Muscle of leg (tissue), 3 donors: ENCODE measurements at regions not wholly inside any gene's neighbourhood (a gene's known extent, or its start where the extent isn't known, plus 50 kb on each side); places are given as distances from the start of the nearest gene placed in this dataset.

ENCODE experiments used
- DNase-seq: peaks from one replicate; pipeline ENCODE4 v3.0.0; 2013
- H3K27ac ChIP-seq: one replicate; pipeline ENCODE4 v1.5.1; 2013; ENCODE audit warnings: mild to moderate bottlenecking, low read length, control low read depth
- H3K27me3 ChIP-seq: one replicate; pipeline ENCODE4 v1.6.1; 2013; ENCODE audit warnings: low read length; ENCODE audit not compliant: control insufficient read depth, insufficient read depth
- H3K36me3 ChIP-seq: one replicate; pipeline ENCODE4 v1.6.1; 2013; ENCODE audit warnings: low read length; ENCODE audit not compliant: control insufficient read depth, insufficient read depth
- H3K4me1 ChIP-seq: one replicate; pipeline ENCODE4 v1.6.1; 2013; ENCODE audit warnings: low read length; ENCODE audit not compliant: control insufficient read depth, insufficient read depth
- H3K4me3 ChIP-seq: one replicate; pipeline ENCODE4 v1.5.1; 2013; ENCODE audit warnings: low read length, control low read depth
- H3K9me3 ChIP-seq: replicated peaks from 2 replicates; pipeline ENCODE4 v1.6.1; 2013; ENCODE audit warnings: low read depth, low read length; ENCODE audit not compliant: control insufficient read depth
- WGBS: methylation state at CpG from one replicate; pipeline ENCODE4 v1.1.5; 2013; ENCODE audit warnings: missing lambda C conversion rate; ENCODE audit not compliant: insufficient coverage; 5-methylcytosine and 5-hydroxymethylcytosine counted together

GRCh38 chr2:5328826-5329225, 363.4 kb upstream of the SOX11 start:
- WGBS: 78% methylated on average over 4 of the region's 5 CpGs
- peak; percentile 12 for DNase-seq
- no peaks in the 10 kb centered on the region for H3K27me3 ChIP-seq
- H3K4me3 ChIP-seq: no peak overlapping the region
- H3K9me3 ChIP-seq: no peaks in the 10 kb centered on the region
- no peaks in the 10 kb centered on the region for H3K4me1 ChIP-seq
- H3K27ac ChIP-seq: no peak overlapping the region
- H3K36me3 ChIP-seq: no peaks in the 10 kb centered on the region

- Histone ChIP-seq H3K9me3 (no peaks in the 10 kb centered on the region), H3K27me3 (no peaks in the 10 kb centered on the region), H3K36me3 (no peaks in the 10 kb centered on the region), H3K4me1 (no peaks in the 10 kb centered on the region), H3K4me3 (no peak overlapping the region), H3K27ac (no peak overlapping the region)
- 100% methylated on average over 1 of the region's 3 CpGs for WGBS
- DNase-seq: no peak
These were observed 362.4 kb upstream of the SOX11 start for GRCh38 chr2:5329763-5330162.

DNA sequence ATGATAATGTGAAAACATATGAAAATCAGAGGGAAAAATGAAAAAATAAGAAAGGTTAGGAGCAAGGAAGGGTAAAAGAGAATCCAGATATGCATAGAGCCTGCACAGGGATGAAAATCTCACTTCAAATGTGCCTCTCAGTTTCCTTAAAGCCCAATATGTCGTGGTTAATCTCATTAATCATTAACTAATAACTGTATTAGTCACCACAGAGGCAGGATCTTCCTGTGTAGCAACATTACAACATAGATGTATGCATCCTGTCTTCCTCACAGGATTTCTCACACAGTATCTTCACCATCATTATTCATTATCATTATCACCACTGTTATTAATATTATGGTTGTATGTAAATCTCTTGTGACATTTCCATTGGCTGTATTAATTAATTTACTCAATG, 361.2 kb upstream of the SOX11 start:
- H3K4me1 ChIP-seq: no peaks in the 10 kb centered on the region
- no CpG with 5 or more reads among the region's 1 CpG for WGBS
- H3K27me3 ChIP-seq: no peaks in the 10 kb centered on the region
- no peak overlapping the region for H3K27ac ChIP-seq
- H3K9me3 ChIP-seq: no peaks in the 10 kb centered on the region
- no peaks in the 10 kb centered on the region for H3K36me3 ChIP-seq
- DNase-seq: no peak
- no peak overlapping the region for H3K4me3 ChIP-seq

- DNase-seq: no peak
- no peaks in the 10 kb centered on the region for H3K9me3 ChIP-seq
- H3K27me3 ChIP-seq: no peaks in the 10 kb centered on the region
- H3K4me1 ChIP-seq: no peaks in the 10 kb centered on the region
- H3K36me3 ChIP-seq: no peaks in the 10 kb centered on the region
- H3K4me3 ChIP-seq: no peak overlapping the region
- H3K27ac ChIP-seq: no peak overlapping the region
- no CpG with 5 or more reads among the region's 3 CpGs for WGBS
These were observed 359.3 kb upstream of the SOX11 start for GRCh38 chr2:5332925-5333324.

- Histone ChIP-seq H3K9me3 (no peaks in the 10 kb centered on the region), H3K27ac (no peak overlapping the region), H3K27me3 (no peaks in the 10 kb centered on the region), H3K36me3 (no peaks in the 10 kb centered on the region), H3K4me1 (no peaks in the 10 kb centered on the region), H3K4me3 (no peak overlapping the region)
- DNase-seq: no peak
These were observed 352.7 kb upstream of the SOX11 start for GRCh38 chr2:5339473-5339872.

GRCh38 chr2:5343785-5344335, 348.3 kb upstream of the SOX11 start:
- no peaks in the 10 kb centered on the region for H3K4me1 ChIP-seq
- WGBS: 43% methylated on average over 1 of the region's 6 CpGs
- H3K36me3 ChIP-seq: no peaks in the 10 kb centered on the region
- H3K9me3 ChIP-seq: no peaks in the 10 kb centered on the region
- H3K27ac ChIP-seq: no peak overlapping the region
- no peak for DNase-seq
- H3K4me3 ChIP-seq: no peak overlapping the region
- H3K27me3 ChIP-seq: no peaks in the 10 kb centered on the region

GRCh38 chr2:5352286-5352685, 339.9 kb upstream of the SOX11 start:
- Histone ChIP-seq H3K9me3 (no peaks in the 10 kb centered on the region), H3K36me3 (no peaks in the 10 kb centered on the region), H3K4me1 (no peaks in the 10 kb centered on the region), H3K27ac (peak overlapping the region; percentile 17), H3K27me3 (no peaks in the 10 kb centered on the region), H3K4me3 (no peak overlapping the region)
- peak; percentile 51 for DNase-seq
- 57% methylated on average over 1 of the region's 2 CpGs for whole genome bisulfite sequencing

DNA sequence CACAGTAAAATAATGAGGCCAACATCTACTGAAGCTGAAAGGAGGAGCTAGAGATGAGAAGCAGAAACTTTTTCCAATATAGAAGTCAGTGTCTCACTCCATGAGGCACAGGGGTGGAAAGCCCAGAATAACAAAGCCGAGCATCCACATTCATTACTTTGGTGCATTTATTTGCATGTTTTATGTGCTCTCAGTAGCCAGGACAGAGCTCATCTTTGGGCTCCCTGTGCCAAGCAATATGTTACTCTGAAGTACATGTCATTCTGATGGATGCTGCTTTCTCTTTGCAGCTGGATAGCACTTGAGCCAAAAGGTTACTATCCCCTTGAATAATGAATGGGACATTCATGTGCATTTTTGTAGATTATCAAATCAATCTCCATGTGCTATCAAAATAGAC, 338.6 kb upstream of the SOX11 start:
- Histone ChIP-seq H3K27me3 (no peaks in the 10 kb centered on the region), H3K4me1 (no peaks in the 10 kb centered on the region), H3K27ac (no peak overlapping the region), H3K9me3 (no peaks in the 10 kb centered on the region), H3K36me3 (no peaks in the 10 kb centered on the region), H3K4me3 (no peak overlapping the region)
- WGBS: no CpG with 5 or more reads among the region's 1 CpG
- peak; percentile 43 for DNase-seq

DNA sequence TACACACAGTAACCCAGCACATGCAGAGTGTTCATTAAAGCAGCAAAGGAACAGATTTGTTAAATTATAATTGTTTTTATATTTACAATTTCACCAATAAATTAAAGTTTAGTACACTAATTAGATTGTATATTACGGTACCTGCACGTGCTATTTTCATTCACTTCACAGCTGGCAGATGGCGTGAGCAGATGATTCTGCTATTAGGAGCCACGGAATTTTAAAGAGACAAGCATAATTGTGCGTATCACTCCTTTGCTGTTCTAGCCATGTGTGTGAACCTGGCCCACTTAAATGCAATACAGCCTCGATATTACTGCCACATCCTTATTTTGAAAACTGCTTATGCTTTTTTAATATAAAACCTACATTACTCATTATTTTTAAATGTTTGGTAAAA, 332.8 kb upstream of the SOX11 start:
- H3K36me3 ChIP-seq: no peaks in the 10 kb centered on the region
- H3K4me1 ChIP-seq: no peaks in the 10 kb centered on the region
- no peak for DNase-seq
- H3K27me3 ChIP-seq: no peaks in the 10 kb centered on the region
- H3K4me3 ChIP-seq: no peak overlapping the region
- no peaks in the 10 kb centered on the region for H3K9me3 ChIP-seq
- no CpG with 5 or more reads among the region's 6 CpGs for WGBS
- H3K27ac ChIP-seq: no peak overlapping the region

- Histone ChIP-seq H3K4me3 (no peak overlapping the region), H3K27ac (no peak overlapping the region), H3K4me1 (no peaks in the 10 kb centered on the region), H3K27me3 (no peaks in the 10 kb centered on the region), H3K9me3 (no peaks in the 10 kb centered on the region), H3K36me3 (no peaks in the 10 kb centered on the region)
- no peak for DNase-seq
- WGBS: 59% methylated on average over 6 of the region's 9 CpGs
These were observed 332.1 kb upstream of the SOX11 start for GRCh38 chr2:5360081-5360480.

DNA sequence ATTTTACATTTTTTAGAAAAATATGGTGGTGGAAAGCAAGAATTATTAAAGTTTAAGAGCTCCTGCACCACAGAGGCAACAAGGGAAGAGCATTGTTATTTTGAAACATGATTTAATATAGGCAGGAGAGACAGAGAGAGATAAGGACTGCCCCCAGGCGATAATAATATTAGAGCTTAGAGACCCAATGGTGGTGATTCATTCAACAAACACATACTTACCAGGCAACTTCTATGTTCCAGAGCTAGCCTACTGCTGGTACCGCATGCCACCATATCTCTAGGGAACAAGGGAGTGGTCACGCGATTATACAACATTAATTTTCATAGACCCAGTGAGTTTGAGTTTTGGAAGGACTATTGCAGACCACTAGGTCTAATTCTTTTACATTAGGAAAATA, 327.8 kb upstream of the SOX11 start:
- Histone ChIP-seq H3K4me1 (peaks cover 2% of the 10 kb centered on the region), H3K27me3 (no peaks in the 10 kb centered on the region), H3K4me3 (no peak overlapping the region), H3K9me3 (no peaks in the 10 kb centered on the region), H3K36me3 (no peaks in the 10 kb centered on the region), H3K27ac (no peak overlapping the region)
- WGBS: no CpG with 5 or more reads among the region's 4 CpGs
- no peak for DNase-seq
